Right renal pelvis (tissue), 4 donors: ENCODE measurements at regions not wholly inside any gene's neighbourhood (a gene's known extent, or its start where the extent isn't known, plus 50 kb on each side); places are given as distances from the start of the nearest gene placed in this dataset.

Experiments
- DNase-seq, 4 donors: peaks; one replicate each; pipeline ENCODE4 v3.0.0-alpha.2; 2013; ENCODE audit warnings: low read depth in 4 of 4, low spot score in 3 of 4, missing footprints in 1 of 4

GRCh38 chr2:64396551-64396950 lies 57.4 kb upstream of the LGALSL start:
- no peak for DNase-seq

DNA sequence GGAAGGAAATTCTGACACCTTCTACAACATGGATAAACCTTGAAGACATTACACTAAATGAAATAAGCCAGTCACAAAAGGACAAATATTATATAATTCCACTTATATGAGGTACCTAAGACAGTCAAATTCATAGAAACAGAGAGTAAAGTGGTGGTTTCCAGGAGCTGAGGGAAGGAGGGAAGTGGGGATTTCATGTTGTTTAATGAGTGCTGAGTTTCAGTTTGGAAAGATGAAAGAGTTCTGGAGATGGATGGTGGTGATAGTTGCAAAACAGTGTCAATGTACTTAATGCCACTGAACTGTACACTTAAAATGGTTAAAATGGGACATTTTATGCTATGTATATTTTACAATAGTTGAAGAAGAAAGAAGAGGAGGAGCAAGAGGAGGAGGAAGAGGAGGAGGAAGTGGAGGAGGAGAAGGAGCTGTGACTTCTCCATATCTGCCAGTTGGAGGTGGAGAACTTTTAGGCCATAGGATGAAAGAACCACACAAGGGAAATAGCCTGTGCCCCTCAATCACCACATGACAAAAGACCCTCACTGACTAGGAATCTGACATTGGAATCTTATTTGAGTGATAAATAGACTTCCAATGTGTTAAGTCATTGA lies 55.3 kb upstream of the LGALSL start:
- no peak for DNase-seq

- no peak for DNase-seq
Measured at GRCh38 chr2:64399521-64399920, 54.4 kb upstream of the LGALSL start.

GRCh38 chr2:64400105-64400728 lies 53.7 kb upstream of the LGALSL start:
- no peak for DNase-seq

GRCh38 chr2:64400733-64401528 lies 53.0 kb upstream of the LGALSL start:
- DNase-seq = no peak

DNA sequence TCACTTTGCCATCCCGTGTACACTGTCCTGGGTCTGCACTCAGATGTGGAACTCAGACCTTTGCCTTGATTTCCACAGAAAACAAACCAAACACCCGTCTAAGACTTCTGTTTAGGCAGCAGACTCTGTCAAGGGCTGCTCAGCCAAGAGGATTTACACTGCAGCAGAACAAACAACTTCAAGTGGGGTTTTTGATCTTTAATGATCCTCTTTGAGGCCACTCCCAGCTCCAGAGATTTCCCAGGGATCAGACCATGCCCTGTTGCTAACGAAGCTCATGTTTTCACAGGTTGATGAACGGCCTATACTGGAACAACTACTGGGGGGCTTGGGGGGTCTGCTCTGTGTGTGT lies 52.5 kb upstream of the LGALSL start:
- DNase-seq = no peak

- no peak for DNase-seq
Measured at GRCh38 chr2:64402876-64403275, 51.1 kb upstream of the LGALSL start.

DNA sequence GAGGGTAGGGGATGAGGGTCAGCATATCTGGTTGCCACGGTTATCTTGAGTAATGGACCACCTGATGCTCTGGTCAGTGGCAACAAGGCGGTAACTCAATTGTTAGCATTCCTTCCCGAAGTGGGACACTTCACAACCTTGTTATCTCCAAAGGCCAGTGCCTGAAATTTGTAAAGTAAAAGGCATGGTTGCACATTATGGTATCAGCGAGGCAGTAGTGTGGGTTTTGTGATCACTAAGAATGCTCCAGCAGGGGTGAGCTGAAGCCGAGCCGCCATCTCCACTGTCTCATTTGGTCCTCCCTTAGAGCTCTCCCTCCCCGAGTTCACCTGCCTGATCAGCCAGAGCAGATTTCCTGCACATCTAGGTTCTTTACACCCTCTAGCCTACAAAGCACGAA lies 50.5 kb upstream of the LGALSL start:
- DNase-seq = no peak

DNA sequence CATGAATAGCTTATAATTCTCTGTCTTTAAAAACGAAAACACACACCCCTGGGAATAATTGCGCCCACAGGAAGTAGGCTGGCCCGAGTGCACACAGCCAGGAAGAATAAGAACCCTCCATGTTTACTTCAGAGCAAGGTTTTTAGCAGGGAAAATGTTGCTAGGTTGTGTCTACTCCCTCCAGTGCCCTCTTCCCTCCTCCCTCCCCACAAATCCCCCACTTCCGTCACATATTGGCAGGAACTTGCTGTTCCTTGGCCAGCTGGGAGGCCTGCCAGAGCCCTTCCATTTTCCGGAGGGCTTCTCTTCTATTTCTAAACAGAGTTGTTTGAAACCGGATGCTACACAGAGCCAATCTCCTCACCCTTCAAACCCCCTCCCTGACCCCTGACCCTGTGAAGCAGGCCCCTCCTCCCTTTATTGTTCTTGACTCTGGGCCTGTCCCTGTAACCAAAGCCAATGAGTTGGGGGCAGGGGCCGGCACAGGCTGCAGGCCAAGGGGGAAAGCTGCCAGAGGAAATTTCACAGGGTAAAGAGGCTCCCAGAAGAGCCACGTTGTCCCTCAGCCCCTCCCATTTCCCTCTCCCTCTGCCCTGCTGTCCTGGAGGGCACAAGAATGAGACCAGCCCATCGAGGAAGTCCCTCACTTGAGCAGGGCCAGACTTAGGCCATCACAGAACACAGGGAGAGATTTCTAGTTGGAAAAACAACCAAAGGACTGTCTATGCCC lies 49.8 kb upstream of the LGALSL start:
- peak; percentile 64 to 76 (median 74) for DNase-seq
